Fibroblast of peridontal ligament (primary cell): ENCODE measurements at regions not wholly inside any gene's neighbourhood (a gene's known extent, or its start where the extent isn't known, plus 50 kb on each side); places are given as distances from the start of the nearest gene placed in this dataset.
A peak's percentile ranks its signal among the peaks of the same experiment; 100 is the strongest.
"Not testable (repeated sequence)": the region's sequence is repeated elsewhere in the genome, so short reads cannot be mapped to it uniquely, and the experiment has no call there.

Experiments used
- DNase-seq: peaks from one replicate; pipeline ENCODE4 v3.0.0-alpha.2; 2010; ENCODE audit errors: extremely low read depth

DNA sequence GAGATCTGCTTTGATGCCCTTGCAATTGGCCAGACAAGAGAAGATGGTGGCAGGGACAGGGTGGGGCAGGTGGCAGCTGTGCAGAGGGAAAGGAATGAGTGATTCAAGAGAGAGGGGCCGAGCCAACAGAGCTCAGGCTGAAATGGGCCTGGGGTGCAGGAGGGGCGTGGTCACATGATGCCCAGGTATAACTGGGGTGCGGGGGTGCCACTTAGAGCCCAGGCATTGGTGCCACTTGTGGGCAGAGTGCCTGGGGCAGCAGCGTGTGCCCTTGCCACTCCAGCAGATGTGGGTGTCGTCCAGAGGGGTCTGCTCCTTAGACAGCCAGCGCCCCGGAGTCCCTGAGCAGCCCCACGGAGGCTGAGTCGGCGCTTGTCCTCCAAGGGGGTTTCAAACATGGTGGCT, 88.7 kb downstream of the PLXNA1 start:
- DNase-seq, result no peak

DNA sequence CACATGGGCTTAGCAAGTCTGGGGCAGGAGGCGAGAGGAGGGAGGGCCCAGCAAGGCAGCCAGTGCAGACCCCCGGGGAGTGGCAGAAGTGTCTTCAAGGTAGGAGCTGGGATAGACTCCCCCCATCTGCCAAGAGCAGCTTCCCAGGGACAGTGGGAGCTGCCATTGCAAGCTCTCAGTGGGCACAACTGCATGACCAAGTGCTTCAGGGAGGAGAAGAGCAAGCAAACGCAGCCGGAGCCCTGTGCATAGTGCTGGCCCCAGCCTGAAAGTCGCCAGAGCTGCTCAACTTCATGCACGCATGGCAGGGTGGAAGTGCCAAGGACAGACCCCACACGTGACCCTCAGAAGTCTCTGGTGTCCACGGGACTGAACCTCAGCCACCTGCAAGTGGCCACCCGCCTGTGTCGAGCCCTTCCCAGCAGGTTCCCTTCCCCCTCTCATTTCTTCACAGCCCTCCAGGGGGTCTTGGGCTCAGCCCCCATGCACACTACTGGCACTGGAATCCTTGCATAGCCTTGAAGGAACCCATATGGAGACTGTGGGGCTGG, 89.4 kb downstream of the PLXNA1 start:
- no peak for DNase-seq

DNA sequence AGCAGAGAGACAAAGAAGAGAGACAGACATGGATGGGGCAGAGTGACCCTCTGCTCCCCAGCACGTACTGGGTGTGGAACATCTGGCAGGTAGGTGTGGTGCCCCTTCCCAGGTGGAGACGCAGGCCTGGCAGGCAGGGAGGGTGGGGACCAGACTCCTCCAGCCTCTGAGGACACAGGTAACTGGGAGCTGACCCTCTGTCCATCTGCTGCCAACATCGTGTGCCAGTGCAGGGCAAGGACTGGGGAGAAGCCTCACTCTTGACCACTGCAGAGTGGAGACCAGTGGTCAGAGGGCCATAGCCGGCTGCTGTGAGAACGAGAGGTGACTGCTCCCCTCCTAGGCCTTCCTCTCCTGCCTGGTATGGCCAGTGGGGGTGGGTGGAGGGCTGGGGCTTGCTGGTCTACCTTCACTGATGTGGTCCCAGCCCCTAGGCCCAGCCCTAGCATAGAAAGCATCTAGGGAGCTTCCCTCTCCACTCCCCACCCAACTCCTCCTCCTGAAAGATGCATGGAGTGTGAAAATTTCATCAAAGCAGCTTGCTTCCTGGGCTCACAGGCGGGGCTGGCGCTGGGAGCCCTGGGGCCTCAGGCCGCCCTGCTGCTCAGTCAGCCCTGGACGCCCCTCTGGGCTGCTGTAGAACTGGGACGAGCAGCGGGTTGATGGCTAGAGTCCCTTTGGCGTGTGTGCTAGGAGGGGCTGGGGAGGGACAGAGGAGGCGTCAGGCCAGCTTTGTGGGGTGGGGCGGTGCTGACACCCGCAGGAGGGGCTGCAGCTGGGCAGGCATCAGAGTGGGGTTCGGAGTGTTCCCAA, 90.3 kb downstream of the PLXNA1 start:
- DNase-seq, result no peak

DNA sequence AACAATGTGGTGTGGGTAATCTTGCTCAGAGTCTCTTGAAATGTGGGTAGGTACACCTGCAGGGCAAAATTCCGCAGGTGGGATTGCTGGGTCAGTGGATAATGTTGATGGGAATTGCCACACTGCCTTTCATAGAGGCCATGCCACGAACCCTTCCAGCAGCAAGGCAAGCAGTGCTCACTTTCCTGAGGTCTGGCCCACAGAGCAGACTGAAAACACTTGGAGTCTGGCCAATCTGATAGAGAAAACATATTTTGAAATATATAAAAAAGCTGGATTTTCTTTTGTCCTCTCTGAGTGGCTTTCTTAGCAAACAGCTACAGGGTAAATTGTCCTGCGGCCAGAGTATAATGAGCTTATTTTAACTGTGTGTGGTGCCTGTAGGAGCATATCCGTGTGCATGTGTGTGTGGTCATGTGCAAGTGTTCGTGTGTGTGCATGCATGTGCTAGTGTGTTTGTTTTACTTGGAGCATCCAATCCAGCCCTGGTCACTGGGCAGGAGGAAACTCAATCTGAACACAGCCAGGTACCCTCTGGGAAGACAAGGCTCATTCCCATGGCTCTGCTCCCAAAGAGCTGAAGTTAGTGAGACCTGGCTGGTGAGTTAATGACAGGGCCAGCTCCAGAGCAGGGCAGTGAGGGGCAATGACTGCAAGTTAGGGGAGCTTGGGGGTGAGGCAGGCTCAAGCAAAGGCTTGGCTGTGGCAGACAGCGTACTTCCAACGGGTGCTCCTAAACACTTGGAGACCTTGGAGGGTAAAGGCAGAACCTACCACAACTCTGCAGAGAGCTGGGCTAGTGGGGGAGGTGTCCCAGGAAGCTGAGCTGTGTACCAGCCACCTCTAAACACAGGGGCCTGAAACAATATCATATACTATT, 91.3 kb downstream of the PLXNA1 start:
- peak; percentile 6 for DNase-seq

DNA sequence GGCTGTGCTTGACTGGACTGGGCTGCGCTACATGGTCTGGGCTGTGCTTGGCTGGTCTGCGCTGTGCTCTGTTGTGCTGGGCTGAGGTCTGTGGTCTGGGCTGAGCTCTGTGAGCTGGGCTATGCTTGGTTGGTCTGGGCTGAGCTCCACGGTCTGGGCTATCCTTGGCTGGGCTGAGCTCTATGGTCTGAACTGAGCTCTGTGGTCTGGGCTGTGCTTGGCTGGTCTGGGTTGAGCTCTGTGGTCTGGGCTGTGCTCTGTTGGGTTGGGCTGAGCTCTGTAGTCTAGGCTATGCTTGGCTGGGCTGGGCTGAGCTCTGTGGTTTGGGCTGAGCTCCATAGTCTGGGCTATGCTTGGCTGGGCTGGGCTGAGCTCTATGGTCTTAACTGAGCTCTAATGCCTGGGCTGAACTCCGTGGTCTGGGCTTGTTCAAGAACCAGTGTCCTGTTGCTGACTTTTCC, 92.0 kb downstream of the PLXNA1 start:
- DNase-seq, result peak; percentile 90

DNA sequence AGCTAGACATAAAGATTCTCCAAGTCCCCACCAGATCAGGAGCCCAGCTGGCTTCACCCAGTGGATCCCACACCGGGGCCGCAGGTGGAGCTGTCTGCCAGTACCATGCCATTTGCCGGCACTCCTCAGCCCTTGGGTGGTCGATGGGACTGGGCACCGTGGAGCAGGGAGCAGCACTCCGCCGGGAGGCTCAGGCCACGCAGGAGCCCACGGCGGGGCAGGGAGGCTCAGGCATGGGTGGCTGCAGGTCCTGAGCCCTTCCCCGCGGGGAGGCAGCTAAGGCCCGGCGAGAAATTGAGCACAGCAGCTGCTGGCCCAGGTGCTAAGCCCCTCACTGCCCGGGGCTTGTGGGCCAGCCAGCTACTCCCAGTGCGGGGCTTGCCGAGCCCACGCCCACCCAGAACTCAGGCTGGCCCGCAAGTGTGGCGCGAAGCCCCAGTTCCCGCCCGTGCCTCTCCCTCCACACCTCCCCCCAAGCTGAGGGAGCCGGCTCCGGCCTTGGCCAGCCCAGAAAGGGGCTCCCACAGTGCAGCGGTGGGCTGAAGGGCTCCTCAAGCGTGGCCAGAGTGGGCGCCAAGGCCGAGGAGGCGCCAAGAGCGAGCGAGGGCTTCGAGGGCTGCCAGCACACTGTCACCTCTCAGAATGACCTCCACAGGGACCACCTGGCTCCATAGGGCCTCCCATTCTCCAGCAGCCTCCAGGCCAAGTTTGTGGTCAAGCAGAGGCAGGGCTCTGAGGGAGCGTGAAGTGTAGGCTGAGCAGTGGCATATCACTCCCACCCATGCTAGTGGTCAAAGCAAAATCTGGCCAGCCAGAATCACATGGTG, 93.5 kb downstream of the PLXNA1 start:
- DNase-seq, result not testable (repeated sequence)

DNA sequence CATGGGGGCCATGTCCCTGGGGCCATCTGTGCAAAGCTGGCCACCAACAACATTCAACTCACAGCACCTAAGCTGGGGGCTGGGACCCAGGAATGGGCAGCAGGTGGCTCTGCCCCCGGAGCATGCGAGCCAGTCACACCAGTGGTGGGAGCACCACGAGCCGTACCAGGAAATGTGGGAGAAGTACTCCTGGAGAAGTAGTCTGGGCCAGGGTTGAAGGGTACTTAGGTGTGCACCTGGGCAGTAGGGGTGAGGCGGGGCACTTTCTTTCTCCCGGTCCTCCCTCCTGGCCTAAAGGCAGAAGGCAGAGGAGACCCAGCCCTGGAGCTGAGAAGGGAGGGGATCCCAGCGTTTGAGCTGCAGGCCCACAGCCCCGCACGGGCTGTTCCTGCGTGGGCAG, 94.2 kb downstream of the PLXNA1 start:
- DNase-seq, result no peak

DNA sequence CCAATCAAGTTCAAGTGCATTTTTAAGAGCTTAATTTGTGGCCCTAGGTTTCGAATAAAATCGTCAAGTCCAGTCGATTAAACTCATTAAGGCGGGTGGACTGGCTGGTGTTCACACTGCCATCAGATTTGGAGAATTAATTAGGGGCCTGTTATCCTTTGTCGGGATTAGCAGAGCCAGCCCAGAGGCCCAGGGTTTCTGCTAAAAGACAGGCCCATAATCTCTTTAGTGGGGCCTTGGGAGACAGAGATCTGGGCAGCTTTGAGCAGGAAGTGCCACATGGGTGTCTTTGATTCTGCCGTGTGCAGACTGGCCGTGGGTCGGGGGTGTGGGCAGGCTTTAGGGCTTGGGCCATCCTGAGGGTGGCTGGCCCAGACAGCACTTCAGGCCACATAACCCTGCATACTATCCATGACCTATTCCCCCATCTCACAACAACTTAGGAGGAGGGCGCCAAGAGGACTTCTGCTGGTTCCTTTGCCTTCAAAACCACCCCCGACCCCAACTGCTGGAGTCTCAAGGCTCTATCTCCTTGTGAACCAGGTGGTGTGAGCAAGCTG, 94.7 kb downstream of the PLXNA1 start:
- DNase-seq, result no peak

DNA sequence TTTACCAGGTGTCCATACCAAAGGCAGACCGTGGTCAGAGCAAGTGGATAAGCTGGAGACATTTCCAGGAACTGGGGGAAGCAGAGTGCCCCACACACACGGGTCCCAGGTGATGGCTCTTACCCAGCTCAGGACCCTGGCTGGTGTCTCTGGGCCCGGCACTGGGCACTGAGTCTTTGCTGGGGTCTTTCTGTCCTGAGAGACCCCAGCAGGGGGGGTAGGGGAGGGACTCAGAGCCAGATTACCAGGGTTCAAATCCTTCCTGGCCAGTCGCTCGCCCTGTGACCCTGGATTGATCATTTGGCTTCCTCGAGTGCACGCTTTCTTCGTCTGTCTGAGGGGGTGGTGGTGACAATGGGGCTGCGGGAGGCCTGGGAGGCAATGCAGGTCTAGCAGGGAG, 95.7 kb downstream of the PLXNA1 start:
- DNase-seq, result no peak

DNA sequence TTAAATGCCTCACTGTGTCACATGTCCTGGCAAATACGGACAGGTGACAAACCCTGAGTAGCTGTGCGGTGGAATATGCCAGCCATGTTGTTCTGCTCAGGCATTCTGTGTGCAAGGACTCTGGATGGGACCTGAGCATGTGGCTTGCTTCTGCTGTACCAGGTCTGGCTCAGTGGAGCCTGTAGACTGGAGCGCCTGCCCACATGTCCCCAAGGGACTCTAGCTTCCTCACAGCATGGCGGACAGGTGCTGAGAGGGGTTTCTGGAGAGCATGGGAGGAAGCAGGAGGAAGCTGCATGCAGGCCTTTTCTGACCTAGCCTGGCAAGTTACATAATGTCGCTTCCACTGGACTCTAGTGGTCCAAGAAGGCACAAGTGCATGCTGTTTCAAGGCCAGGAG, 96.3 kb downstream of the PLXNA1 start:
- no peak for DNase-seq

DNA sequence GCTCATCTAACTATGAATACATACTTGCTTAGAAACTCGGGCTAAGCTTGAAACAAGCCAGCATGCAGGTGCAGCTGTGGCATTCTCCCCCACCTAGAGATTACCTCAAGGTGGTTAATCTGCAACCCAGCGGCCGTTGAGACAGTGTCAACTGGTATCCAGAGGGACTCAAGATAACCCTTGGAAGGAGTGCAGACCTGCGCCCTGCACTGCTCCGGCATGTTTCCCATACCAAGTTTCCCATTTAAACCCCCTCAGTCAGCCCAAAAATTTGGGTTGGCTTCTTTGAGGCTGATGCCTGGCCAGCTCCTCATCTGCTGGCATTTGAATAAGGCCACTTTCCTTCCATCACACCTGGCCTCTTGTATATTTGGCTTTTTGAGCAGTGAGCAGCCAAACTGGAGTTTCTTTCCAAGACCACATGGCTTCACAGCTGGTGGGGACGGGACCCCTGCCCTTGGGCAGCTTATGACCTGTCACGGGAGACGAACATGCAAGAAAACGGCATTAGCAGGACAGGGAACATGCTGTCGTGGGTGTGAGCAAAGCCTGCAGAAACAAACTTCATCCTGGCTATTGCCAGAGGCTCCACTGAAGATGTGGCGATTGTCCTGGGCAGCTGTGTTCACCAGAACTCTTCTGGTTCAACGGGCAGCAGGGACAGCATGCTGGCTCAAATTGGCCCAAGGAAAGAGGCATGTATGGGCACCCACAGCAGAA, 98.2 kb downstream of the PLXNA1 start:
- no peak for DNase-seq

DNA sequence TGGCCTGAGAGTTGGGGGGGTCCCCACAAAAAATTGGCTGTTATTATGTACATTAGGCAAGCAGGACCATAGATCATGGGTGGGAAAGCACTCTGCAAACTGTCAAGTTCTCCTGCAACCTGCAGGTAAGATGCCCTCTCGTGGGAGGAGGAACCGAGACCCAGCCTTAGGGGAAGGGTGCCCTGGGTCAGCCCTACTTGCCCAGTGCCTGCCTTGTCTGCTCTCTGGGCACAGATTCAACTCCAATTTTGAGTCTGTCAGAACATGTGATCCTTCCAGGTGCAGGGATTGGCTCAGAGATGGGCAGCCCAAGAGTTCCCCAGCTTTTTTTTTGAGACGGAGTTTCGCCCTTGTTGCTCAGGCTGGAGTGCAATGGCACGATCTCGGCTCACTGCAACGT, 99.2 kb downstream of the PLXNA1 start:
- no peak for DNase-seq

DNA sequence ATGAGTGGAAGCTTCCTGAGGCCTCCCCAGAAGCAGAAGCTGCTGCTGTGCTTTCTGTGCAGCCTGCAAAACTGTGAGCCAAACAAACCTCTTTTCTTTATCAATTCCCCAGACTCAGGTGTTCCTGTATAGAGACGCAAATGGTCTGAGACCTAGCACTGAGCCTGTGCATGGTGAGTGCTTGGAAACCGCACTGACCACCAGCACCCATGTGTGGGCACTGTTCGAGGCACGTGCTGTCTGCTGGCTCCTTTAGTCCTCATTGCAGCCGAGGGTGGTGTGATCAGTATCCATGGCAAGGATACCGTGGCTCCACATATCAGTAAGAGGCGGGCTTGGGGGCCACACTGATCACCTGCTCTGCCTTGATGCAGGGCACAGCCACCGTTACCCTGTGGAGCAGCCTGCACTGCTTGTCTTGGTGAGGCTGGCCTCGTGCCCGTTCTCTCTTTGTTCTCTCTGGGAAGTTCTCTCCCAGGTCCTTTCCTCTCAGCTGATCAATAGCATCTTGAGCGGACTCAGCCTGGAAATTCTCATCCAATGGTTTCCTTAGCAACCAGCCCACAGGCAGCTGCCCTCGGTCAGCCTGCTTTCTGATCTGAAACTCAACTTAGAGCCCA, 101.0 kb downstream of the PLXNA1 start:
- no peak for DNase-seq

DNA sequence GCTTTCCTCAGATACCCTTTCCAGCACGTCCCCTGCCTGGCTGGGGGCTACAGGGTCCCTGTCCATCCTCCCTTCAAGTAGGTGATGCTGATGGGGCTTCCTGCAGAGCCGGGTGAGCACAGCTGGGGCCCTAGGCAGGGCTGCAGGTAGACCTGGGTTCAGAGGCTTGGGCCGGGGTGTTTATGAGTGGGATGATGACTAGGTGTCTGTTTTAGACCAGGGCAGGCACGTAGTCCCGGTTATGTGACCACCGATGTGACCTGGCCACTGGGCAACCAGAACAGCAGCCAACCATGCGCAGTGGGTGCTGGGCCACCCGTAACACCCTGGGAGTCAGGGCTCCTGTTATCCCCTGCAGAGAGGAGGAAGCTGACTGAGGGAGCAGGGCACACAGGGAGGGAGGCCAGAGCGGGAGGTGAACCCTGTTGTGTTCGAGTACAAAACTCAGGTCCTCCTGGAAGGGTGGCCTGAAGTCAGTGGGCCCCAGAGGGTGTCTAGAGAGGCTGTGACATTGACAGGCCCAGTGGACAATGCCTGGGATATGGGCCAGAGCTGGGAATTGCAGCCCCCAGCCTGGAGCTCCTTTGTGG, 101.6 kb downstream of the PLXNA1 start:
- DNase-seq, result no peak

DNA sequence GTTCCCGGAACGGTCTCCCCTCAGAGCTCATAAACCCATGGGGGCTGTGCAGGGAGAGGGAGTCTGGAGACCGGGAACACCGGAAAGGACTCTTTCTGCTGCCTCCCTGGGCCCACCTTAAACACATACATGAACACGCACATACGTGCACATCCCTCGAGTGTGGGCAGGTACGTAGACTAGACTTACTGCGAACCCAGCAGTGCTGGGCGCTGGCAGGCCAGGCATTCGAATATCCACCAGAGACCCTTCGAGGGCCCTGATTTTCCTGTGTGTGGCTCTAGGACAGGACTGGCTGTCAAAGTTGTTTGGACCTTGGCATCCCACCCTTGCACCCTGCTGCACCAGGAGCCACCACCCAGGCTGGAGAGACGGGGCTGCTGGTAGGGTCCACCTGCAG, 102.7 kb downstream of the PLXNA1 start:
- DNase-seq, result no peak

DNA sequence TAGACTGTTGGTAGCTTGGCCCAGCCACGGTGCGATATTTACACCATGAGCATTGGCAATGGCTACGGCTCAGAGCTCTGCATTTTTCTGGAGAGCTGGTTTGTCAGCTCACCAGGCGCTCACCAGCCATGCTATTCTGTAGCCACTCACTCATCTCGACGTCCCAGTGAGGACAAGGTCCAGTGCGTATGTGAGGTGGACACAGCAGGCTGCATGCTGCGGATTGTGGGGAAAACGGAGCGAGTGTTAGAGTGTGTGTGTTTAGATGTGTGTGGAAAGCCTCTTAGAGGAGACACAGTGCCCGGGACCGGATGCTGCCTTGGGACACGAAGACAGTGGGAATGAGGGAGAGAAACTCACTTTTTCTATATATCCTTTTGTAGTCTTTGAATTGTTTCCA, 103.7 kb downstream of the PLXNA1 start:
- not testable (repeated sequence) for DNase-seq

DNA sequence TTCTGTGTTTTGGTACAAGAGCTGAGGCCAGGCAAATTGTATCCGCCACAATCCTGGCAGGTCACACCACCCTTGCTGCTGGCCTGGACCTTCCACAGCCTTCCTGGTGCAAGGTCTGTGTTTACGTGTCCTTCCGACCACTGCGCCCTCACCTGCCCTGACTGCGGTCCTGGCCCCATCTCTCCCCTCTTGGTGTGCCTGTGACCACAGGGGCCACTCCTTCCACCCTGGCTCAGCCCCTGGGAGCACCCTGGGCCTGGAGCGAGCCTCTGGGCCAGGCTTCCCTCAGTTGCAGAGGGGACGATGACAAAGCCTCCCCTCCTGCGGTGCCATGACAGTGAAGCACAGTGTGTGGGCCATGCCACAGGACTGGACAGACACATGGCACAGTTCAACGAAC, 104.5 kb downstream of the PLXNA1 start:
- no peak for DNase-seq

DNA sequence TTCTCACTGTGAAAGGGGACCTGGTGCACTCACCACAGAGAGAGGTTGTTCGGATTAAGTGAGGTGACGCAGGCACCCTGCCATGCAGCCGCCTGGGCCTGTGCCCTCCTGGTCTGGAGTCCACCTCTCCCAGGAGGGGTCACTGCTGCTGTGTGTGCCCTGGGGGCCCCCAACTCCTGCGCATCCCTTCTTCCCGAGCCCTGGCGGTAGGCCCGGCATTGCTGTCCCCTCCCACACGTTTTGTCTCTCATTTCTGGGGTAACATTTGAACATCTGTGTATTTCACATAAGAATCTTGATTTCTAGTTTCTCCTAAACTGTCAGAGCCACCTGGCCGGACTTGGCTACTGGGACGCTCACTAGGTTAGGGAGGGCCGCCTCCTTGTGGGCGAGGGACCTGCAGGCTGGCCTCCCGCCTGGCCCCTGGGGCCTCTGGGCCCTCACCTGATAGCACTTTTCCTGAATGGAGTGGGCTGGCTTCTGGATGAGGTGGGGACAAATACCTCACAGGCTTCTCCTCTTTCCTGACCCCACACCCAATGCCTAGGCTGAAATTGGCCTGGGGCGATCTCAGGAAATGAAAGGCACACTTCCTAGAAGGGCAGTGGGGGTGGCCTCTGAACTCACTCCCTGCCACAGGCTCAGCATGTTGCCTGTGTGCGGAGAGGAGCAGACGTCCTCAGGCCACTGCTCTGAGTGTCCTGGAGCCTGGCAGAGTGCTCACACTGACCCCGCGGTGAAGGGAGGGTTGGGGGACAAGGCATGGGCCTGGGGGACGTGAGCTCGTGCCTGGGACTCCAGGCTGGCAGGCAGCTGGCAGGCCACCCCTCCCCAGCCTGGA, 104.2 kb upstream of the PRR23E start:
- no peak for DNase-seq
